Frontal cortex (tissue), 3 donors: ENCODE measurements at regions not wholly inside any gene's neighbourhood (a gene's known extent, or its start where the extent isn't known, plus 50 kb on each side); places are given as distances from the start of the nearest gene placed in this dataset.
"Not testable (repeated sequence)": the region's sequence is repeated elsewhere in the genome, so short reads cannot be mapped to it uniquely, and the experiment has no call there.

Experiments
- DNase-seq, 2 donors: peaks; one replicate each; pipeline ENCODE4 v3.0.0; 2012; ENCODE audit warnings: low spot score in 2 of 2
- FAIRE-seq: peaks from 2 replicates; lab custom pipeline; 2012; peaks lifted over from hg19 to GRCh38; lab: Jason Lieb, UNC
- donor health status: control.
- donor health status: control.
- donor health status: control.

GRCh38 chr2:18975506-18976167 lies 382.8 kb downstream of the OSR1 start:
- DNase-seq = no peak
- no peak for FAIRE-seq

- DNase-seq (no peak), FAIRE-seq (no peak)
Measured at GRCh38 chr2:18971628-18972027, 382.3 kb upstream of the NT5C1B start.

GRCh38 chr2:18971069-18971378 lies 381.7 kb upstream of the NT5C1B start:
- FAIRE-seq (no peak), DNase-seq (no peak)

- FAIRE-seq (no peak), DNase-seq (no peak)
Measured at GRCh38 chr2:18966131-18966530, 376.8 kb upstream of the NT5C1B start.

- DNase-seq, FAIRE-seq: not testable (repeated sequence)
Measured at GRCh38 chr2:18963739-18964256, 374.4 kb upstream of the NT5C1B start.

- DNase-seq (no peak), FAIRE-seq (no peak)
Measured at GRCh38 chr2:18961991-18962421, 372.6 kb upstream of the NT5C1B start.

GRCh38 chr2:18959952-18960717 lies 370.8 kb upstream of the NT5C1B start:
- DNase-seq (no peak), FAIRE-seq (no peak)

GRCh38 chr2:18959200-18959599 lies 369.8 kb upstream of the NT5C1B start:
- FAIRE-seq (no peak), DNase-seq (no peak)

- no peak for FAIRE-seq
- DNase-seq = no peak
Measured at GRCh38 chr2:18957909-18958308, 368.5 kb upstream of the NT5C1B start.

- no peak for FAIRE-seq
- no peak for DNase-seq
Measured at GRCh38 chr2:18950361-18950851, 361.0 kb upstream of the NT5C1B start.

- DNase-seq (no peak), FAIRE-seq (no peak)
Measured at GRCh38 chr2:18949871-18950270, 360.5 kb upstream of the NT5C1B start.

- DNase-seq = no peak
- no peak for FAIRE-seq
Measured at GRCh38 chr2:18940184-18940583, 350.8 kb upstream of the NT5C1B start.

GRCh38 chr2:18939740-18940139 lies 350.4 kb upstream of the NT5C1B start:
- DNase-seq, FAIRE-seq: not testable (repeated sequence)

GRCh38 chr2:18934886-18935285 lies 345.5 kb upstream of the NT5C1B start:
- FAIRE-seq (no peak), DNase-seq (no peak)

- FAIRE-seq (no peak), DNase-seq (no peak)
Measured at GRCh38 chr2:18932853-18933252, 343.5 kb upstream of the NT5C1B start.

- no peak for FAIRE-seq
Measured at GRCh38 chr2:18930971-18931370, 341.6 kb upstream of the NT5C1B start.

GRCh38 chr2:18927525-18928232 lies 338.3 kb upstream of the NT5C1B start:
- DNase-seq (no peak), FAIRE-seq (no peak)

More at GRCh38 chr2:18930971-18931370, 341.6 kb upstream of the NT5C1B start:
- DNase-seq = no peak

- DNase-seq (no peak), FAIRE-seq (no peak)
Measured at GRCh38 chr2:18926631-18927524, 337.5 kb upstream of the NT5C1B start.

GRCh38 chr2:18925296-18925695 lies 335.9 kb upstream of the NT5C1B start:
- DNase-seq (no peak), FAIRE-seq (no peak)

- no peak for DNase-seq
- FAIRE-seq = no peak
Measured at GRCh38 chr2:18924886-18925285, 335.5 kb upstream of the NT5C1B start.
